NB4 (cell line): ENCODE measurements at regions not wholly inside any gene's neighbourhood (a gene's known extent, or its start where the extent isn't known, plus 50 kb on each side); places are given as distances from the start of the nearest gene placed in this dataset.

Experiments used
- DNase-seq: peaks from one replicate; pipeline ENCODE4 v3.0.0; 2010; ENCODE audit warnings: low read depth
- H3K4me3 ChIP-seq: one replicate; pipeline ENCODE4 v1.5.1; 2011; ENCODE audit warnings: mild to moderate bottlenecking, low read depth, low read length, moderate library complexity
- MYC ChIP-seq: IDR thresholded peaks from 2 replicates; pipeline ENCODE4 v1.6.1; 2011; ENCODE audit warnings: low read depth, low read length
- POLR2A ChIP-seq: IDR thresholded peaks from 2 replicates; pipeline ENCODE4 v1.6.1; 2011; ENCODE audit warnings: mild to moderate bottlenecking; ENCODE audit not compliant: insufficient read length; ENCODE audit errors: extremely low read depth
- TF ChIP-seq, protein P1 (sequence below): IDR thresholded peaks from 2 replicates; pipeline ENCODE4 v1.6.1; 2011; ENCODE audit warnings: low read depth, low read length
- TF ChIP-seq, protein P2 (sequence below): IDR thresholded peaks from one replicate; pipeline ENCODE4 v1.5.1; 2012; ENCODE audit warnings: low read depth, low read length

DNA sequence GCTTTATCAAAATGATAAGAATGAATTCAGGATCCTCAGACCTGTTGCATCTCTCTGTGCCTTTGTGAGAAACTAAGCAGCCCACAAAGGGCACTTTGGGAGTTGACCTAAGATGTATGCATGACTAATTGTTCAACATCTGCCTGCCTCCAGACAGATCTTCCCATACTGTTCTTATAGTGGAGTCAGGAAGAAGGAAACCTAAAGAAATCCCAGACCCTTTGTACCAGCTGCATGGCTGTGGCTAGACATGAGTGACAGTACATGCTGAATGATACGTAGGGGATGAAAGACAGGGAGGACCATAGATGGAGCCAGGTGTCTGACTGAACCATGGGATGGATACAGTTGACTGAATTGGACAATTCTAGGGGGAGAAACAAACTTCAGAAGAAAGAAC lies 148.7 kb upstream of the PCGF5 start:
- DNase-seq: no peak
- TF ChIP-seq, protein P1, sequence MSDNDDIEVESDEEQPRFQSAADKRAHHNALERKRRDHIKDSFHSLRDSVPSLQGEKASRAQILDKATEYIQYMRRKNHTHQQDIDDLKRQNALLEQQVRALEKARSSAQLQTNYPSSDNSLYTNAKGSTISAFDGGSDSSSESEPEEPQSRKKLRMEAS: no peak
- TF ChIP-seq, protein P2, sequence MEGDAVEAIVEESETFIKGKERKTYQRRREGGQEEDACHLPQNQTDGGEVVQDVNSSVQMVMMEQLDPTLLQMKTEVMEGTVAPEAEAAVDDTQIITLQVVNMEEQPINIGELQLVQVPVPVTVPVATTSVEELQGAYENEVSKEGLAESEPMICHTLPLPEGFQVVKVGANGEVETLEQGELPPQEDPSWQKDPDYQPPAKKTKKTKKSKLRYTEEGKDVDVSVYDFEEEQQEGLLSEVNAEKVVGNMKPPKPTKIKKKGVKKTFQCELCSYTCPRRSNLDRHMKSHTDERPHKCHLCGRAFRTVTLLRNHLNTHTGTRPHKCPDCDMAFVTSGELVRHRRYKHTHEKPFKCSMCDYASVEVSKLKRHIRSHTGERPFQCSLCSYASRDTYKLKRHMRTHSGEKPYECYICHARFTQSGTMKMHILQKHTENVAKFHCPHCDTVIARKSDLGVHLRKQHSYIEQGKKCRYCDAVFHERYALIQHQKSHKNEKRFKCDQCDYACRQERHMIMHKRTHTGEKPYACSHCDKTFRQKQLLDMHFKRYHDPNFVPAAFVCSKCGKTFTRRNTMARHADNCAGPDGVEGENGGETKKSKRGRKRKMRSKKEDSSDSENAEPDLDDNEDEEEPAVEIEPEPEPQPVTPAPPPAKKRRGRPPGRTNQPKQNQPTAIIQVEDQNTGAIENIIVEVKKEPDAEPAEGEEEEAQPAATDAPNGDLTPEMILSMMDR: no peak
- TF ChIP-seq POLR2A (no peak), MYC (no peak)
- H3K4me3 ChIP-seq: no peak overlapping the region

DNA sequence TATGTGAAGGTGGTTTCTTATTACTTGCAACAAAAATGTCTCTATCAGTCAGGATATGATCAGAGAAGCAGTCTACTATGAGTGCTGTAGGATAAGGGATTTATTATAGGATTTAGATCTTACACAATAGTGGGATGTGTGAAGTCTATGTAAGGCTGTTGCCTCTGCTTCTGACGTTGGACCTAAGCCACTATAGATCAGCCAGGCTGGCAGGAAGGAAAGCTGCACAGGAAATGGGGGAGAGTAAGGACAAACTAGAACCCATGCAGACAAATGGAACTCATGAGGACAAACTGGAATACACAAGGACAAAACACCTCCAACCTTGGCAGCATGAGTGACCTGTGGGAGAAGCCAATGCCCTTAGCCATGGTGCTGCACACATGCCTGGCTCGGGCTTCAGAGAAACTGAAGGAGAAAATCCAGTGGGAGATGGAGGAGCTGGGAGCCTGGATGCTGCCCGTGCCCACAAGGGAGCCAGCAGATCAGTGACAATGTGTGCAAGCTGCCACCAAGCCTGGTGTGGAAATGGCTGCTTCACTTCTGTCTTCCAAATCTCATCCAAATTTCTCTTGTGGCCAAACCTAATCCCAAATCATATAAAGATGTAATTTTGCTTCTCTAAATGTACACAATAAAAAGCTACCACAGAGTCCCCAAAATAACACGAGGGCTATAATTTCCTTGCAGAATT lies 147.0 kb upstream of the PCGF5 start:
- no peak overlapping the region for H3K4me3 ChIP-seq
- no peak for DNase-seq
- no peak for TF ChIP-seq MYC
- no peak for TF ChIP-seq POLR2A
- TF ChIP-seq, protein P1: no peak
- TF ChIP-seq, protein P2: no peak

DNA sequence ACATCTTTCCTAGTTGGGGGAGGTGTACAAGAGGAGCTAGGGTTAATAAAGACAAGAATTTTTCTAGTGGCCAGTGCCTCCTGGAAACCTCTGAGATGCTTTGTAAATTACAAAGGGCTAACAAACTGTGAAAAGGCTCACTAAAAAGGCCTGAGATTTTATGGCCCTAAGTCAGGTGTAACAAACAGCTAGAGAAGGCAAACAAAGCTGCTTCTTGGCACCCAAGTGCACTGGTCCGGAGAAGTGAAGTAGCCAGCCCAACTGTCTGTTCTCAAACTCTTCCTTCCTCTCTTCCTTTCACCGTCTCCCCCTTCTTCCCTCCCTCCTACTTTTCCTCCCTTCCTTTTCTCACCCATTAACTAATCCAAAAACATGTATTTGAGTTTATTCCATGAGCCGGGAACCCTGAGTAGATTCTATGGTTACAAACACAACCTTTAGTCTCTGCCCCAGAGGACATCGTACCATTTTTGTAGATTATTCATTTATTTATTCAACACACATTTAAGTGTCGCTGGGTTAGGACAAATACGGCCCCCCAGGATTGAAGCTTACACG lies 143.4 kb upstream of the PCGF5 start:
- DNase-seq: no peak
- H3K4me3 ChIP-seq: no peak overlapping the region
- TF ChIP-seq POLR2A (no peak), MYC (no peak)
- TF ChIP-seq, protein P2: no peak
- TF ChIP-seq, protein P1: no peak

DNA sequence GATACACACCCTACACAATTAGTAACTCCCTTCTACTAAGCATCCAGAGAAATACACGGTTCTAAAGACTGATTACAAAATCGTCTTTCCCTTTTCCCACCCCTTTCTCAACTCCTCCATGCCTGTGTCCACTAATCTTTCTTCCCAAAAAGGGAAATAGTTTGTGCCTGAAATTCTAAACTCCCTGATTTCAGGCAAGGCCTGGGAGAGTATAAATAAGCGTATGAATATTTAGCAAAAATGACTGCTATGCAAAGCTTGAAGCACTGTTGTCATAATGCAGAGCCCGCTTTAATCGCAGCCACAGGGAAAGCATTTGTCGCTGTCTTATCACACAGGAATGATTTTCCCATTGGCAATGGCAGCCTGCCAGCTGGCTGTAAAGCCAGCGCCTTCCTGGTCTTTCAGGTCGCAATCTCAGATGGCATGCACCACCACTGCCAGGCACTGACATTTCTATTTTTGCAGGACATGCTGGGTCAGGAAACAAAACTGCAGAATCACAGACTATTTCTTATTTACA lies 142.9 kb upstream of the PCGF5 start:
- H3K4me3 ChIP-seq: no peak overlapping the region
- DNase-seq: no peak
- TF ChIP-seq, protein P2: no peak
- TF ChIP-seq, protein P1: no peak
- TF ChIP-seq MYC (no peak), POLR2A (no peak)

DNA sequence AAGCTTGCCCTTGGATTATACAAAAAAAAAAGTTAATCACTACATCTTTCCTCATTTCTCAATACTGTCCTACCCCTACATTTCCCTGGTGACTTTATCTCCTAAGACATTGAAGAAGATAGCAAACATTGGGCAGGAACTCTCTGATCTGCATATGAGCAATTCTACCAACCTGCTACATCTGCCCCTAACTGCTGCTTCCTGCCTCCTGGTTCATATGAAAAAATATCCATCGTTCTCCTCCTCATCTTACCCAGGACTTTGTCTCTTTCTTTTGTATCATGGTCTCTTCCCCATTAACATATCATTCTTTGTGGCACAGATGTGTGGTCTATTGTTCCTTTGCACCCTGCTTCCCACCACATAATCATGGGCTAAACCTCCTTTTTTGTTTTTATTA lies 139.7 kb upstream of the PCGF5 start:
- no peak overlapping the region for H3K4me3 ChIP-seq
- TF ChIP-seq, protein P2: no peak
- TF ChIP-seq, protein P1: no peak
- TF ChIP-seq MYC: no peak
- TF ChIP-seq POLR2A: no peak
- no peak for DNase-seq
